ENCODE measurements at regions not wholly inside any gene's neighbourhood (a gene's known extent, or its start where the extent isn't known, plus 50 kb on each side); places are given as distances from the start of the nearest gene placed in this dataset.

- no peak overlapping the region for H2BK20ac ChIP-seq (ENCODE audit: low read depth, low read length, poor library complexity, severe bottlenecking)
- no CpG with 5 or more reads among the region's 2 CpGs for WGBS (ENCODE audit: extremely low coverage, insufficient read length, low lambda C conversion rate)
- Mint-ChIP-seq H3K27ac (no peak overlapping the region), H3K9me3 (peaks cover 23 to 29% of the 10 kb centered on the region in 2 experiments), H3K27me3 (ENCODE audit: low read depth) (peaks cover 4% of the 10 kb centered on the region; the same call in 1 of the 2 replicates), H3K36me3 (ENCODE audit: insufficient read depth in 1 of 3, low read depth in 3 of 3) (peaks cover 12 to 22% (median 22%) of the 10 kb centered on the region in 3 experiments), H3K4me3 (no peak overlapping the region), H3K4me1 (no peaks in the 10 kb centered on the region)
- H3T11ph ChIP-seq (ENCODE audit: low read length): no peak overlapping the region
- H2BK12ac ChIP-seq (ENCODE audit: insufficient read length, low read depth, low read length): no peak overlapping the region
- no peak overlapping the region for H2BK15ac ChIP-seq (ENCODE audit: low read depth, low read length)
- peaks cover 25% of the 10 kb centered on the region for H3K9me3 ChIP-seq (ENCODE audit: control insufficient read depth, low read depth, low read length)
- H3K27ac ChIP-seq (ENCODE audit: insufficient read length, low read depth, low read length): no peak overlapping the region
- no peak overlapping the region for H4K8ac ChIP-seq (replicated peaks; ENCODE audit: insufficient read length, low read depth, low read length)
- no peak overlapping the region for H3K4ac ChIP-seq (ENCODE audit: low read depth, low read length)
- no peak overlapping the region for H2AK5ac ChIP-seq (ENCODE audit: insufficient read length, low read length)
- no peak overlapping the region for H4K91ac ChIP-seq (ENCODE audit: insufficient read length, low read depth, low read length)
- no peak overlapping the region for H2BK5ac ChIP-seq (ENCODE audit: insufficient read length, low read length)
- no peak for DNase-seq
- no peaks in the 10 kb centered on the region for H3K79me1 ChIP-seq (ENCODE audit: insufficient read depth, low read depth, low read length, poor library complexity, severe bottlenecking)
- no peak overlapping the region for H3K9ac ChIP-seq (ENCODE audit: extremely low read depth, insufficient read length, low read length)
- H3K79me2 ChIP-seq (ENCODE audit: insufficient read depth, low read length): no peaks in the 10 kb centered on the region
- H3K18ac ChIP-seq (ENCODE audit: insufficient read length, low read depth, low read length): no peak overlapping the region
- no peak overlapping the region for H3K56ac ChIP-seq (ENCODE audit: insufficient read length, low read depth, low read length)
- no peaks in the 10 kb centered on the region for H4K20me1 ChIP-seq (ENCODE audit: control insufficient read depth, insufficient read depth, insufficient read length)
- TF ChIP-seq CTCF (conservative IDR thresholded peaks at IDR 0.05): no peak
- H3K4me2 ChIP-seq (ENCODE audit: insufficient read depth, insufficient read length, low read length): no peak overlapping the region
- no peak overlapping the region for H3K14ac ChIP-seq (ENCODE audit: insufficient read depth, low read length)
- no peak overlapping the region for H2BK120ac ChIP-seq (ENCODE audit: low read depth, low read length, poor library complexity, severe bottlenecking)
- no peak overlapping the region for H3K23ac ChIP-seq (ENCODE audit: insufficient read length, low read depth, low read length)
- H3K23me2 ChIP-seq (ENCODE audit: insufficient read length, low read depth, low read length, poor library complexity, severe bottlenecking): no peaks in the 10 kb centered on the region
- H2AFZ ChIP-seq (ENCODE audit: low read length): no peak overlapping the region
- H4K5ac ChIP-seq (ENCODE audit: insufficient read length, low read depth, low read length): no peak overlapping the region
- H3K4me1 ChIP-seq (ENCODE audit: insufficient read depth, low read length): no peaks in the 10 kb centered on the region
- H3K27me3 ChIP-seq (ENCODE audit: insufficient read depth, low read length): no peaks in the 10 kb centered on the region
Observed at GRCh38 chr4:89446193-89446592, 138.6 kb upstream of the GPRIN3 start.

All from H9 (cell line).